GM19099 (cell line): ENCODE measurements at regions not wholly inside any gene's neighbourhood (a gene's known extent, or its start where the extent isn't known, plus 50 kb on each side); places are given as distances from the start of the nearest gene placed in this dataset.

Experiments used
- POLR2A ChIP-seq: IDR thresholded peaks from 3 replicates; pipeline ENCODE4 v1.6.1; 2011; ENCODE audit warnings: low read depth; ENCODE audit not compliant: insufficient read length; ENCODE audit errors: extremely low read depth

GRCh38 chr10:91080776-91081175 is 139.7 kb upstream of the PCGF5 start:
- no peak for TF ChIP-seq POLR2A

- TF ChIP-seq POLR2A, result no peak
Observed at GRCh38 chr10:91082447-91082846, 138.0 kb upstream of the PCGF5 start.

GRCh38 chr10:91088300-91089140 is 131.9 kb upstream of the PCGF5 start:
- TF ChIP-seq POLR2A, result no peak

DNA sequence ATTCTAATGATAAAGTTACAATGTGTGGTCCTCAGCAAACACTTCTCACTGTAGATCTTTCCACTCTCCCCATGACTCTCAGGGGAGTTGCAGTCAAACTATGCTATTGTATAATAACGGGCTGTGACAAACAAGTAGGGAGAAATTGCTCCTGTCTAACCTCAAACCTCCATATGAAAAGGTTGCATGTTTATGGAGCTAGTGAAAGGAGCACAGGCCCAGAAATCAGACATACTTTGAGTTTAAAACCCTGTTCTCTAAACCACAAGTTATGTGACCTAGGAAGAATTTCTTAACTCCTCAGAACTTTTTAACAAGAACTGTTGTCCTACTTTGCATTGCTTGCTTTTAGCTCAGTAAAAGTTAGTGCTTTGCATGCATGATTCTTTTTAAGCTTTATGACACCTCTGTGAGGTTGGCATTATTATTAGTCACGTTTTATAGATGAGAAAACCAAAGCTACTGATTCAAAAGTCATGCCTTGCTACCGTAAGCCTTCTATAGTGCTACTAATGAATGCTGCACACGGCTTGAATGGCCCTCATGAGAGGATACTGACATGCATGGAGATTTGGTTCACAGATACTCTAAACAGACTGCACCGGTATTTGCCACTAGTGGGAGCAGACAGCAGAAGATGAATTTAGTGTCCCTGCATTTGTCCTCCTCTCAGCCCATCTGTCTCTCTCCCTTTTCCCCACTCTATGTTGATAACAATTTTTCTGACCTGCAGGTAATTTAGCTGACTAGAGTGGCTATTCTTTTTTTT is 129.5 kb upstream of the PCGF5 start:
- no peak for TF ChIP-seq POLR2A

DNA sequence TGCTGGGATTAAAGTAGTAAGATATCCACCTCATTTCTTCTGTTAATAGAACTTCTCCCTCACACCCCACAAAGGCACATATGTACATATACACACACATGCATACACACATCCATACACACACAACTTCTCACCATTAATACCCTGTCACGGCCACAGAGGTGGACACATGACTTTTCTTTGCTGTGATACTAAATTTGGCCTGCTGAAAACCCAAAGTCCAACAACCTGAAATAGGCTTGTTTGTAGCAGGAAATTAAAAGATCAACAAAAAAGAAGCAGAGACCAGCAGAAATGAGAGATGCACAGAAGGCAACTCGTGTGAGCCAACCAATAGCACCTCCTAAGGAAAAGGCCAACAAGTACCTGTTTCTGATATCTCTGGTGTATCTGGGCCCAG is 128.7 kb upstream of the PCGF5 start:
- no peak for TF ChIP-seq POLR2A

- no peak for TF ChIP-seq POLR2A
Observed at GRCh38 chr10:91096274-91096673, 124.2 kb upstream of the PCGF5 start.

DNA sequence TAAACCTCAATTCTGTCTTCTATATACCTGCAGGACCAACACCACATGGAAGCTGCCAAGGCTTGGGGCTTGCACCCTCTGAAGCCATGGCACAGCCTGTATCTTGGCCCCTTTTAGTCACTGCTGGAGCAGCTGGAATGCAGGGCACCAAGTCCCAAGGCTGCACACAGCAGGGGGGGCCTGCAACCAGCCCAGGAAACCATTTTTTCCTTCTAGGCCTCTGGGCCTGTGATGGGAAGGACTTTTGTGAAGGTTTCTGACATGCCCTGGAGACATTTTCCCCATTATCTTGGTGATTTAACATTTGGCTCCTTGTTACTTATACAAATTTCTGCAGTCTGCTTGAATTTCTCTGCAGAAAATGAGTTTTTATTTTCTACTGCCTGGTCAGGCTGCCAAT is 123.2 kb upstream of the PCGF5 start:
- no peak for TF ChIP-seq POLR2A

DNA sequence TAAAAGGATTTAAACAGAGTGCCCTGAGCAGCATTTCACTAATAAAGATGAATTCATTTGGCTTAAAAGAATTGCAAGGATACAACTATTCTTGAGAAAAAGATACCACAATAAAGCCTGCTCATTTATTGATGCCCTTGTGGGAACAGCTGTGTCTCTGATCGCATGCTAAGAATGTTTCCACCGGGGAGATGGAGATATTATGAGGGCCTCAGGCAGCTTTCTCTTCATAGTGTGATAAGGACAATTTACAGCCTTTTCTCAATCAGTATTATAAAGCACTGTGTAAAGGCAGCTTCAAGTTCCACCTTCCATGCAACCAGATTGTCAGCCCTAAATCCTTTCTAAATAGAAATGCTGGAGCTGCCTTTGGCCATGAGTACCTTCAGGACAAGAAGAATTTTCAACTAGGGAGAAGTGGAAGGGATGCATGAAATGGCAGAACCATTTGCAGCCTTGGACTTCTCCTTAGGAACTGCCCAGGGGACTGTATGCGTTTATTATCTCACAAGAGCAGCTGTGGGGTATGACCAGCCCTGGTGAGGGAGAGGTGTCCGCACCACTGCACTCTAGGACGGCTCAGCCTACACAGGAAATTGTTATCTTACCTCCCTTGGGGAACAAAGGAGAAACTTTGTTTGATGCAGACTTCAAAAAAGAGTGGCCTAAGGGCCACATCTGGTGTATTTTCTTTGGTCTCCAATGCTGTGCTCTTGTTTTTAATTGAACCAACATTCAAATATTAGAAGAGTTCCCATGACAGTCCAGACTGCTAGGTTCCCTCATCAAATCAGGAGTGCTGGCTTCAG is 116.9 kb upstream of the PCGF5 start:
- no peak for TF ChIP-seq POLR2A

GRCh38 chr10:91104193-91105041 is 116.0 kb upstream of the PCGF5 start:
- no peak for TF ChIP-seq POLR2A

GRCh38 chr10:91105269-91105668 is 115.2 kb upstream of the PCGF5 start:
- TF ChIP-seq POLR2A, result no peak

DNA sequence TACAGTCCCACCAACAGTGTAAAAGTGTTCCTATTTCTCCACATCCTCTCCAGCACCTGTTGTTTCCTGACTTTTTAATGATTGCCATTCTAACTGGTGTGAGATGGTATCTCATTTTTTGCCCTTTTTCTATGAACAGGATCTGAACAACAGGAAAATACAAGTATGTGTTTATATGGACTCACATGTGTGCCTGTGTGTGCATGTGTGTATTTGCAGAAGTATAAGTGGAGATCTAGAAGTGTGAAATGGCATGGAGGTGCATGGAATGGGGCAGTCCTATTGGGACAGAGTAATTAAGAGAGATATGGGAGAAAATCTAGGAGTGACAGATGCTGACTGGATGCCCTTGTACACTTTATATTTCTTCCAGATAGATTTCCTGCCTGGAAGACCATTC is 111.6 kb upstream of the PCGF5 start:
- TF ChIP-seq POLR2A, result no peak

DNA sequence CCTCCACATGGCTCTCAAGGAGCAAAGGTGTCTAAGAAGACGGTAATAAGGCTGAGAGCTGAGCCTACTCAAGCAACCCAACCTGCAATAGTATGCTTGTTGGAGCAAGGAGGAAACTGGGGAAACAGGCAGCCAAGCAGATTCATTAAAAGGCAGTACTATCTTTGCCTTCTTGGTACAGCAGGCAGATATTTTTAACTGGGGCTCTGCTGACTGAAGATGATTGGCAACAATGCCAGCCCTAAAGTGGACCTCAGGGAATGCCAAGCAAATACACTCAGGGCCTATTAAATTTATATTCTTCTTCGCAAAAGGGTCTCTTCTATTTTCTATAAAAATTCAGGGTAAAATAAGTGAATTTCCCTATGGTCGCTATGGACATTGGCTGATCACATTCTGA is 109.4 kb upstream of the PCGF5 start:
- TF ChIP-seq POLR2A, result no peak

GRCh38 chr10:91115618-91116390 is 104.7 kb upstream of the PCGF5 start:
- no peak for TF ChIP-seq POLR2A

GRCh38 chr10:91117505-91117904 is 103.0 kb upstream of the PCGF5 start:
- no peak for TF ChIP-seq POLR2A

DNA sequence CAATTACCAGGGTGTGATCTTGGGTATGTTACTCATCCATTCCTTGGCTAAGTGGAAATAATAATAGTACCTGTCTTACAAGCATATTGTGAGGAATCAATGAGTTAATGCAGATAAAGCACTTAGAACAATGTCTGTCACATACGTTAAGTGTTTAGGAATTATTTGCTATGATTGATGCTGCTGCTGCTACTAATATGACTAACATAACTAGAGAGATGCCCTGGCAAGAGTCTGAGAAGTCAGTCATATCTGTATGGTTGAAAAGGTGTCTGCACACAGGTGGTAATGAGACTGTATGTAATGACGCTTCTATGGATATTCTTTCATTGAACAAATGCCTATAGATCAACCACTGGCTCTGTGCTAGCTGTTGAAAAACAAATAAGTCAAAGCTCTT is 100.1 kb upstream of the PCGF5 start:
- no peak for TF ChIP-seq POLR2A
